Activated CD4-positive, CD25-positive, alpha-beta regulatory T cell treated with anti-CD3 and anti-CD28 coated beads, Interleukin-2, amount 50 U/mL, for 24 hours (primary cell): ENCODE measurements at regions not wholly inside any gene's neighbourhood (a gene's known extent, or its start where the extent isn't known, plus 50 kb on each side); places are given as distances from the start of the nearest gene placed in this dataset.
A peak's percentile ranks its signal among the peaks of the same experiment; 100 is the strongest.

ENCODE experiments used
- ATAC-seq, 2 donors: fragments of 150-1000 bp; cut with Tn5 transposase; one replicate each; pipeline ENCODE4 v1.10.0; 2021; ENCODE audit warnings: mild to moderate bottlenecking in 1 of 2, moderate library complexity in 1 of 2

DNA sequence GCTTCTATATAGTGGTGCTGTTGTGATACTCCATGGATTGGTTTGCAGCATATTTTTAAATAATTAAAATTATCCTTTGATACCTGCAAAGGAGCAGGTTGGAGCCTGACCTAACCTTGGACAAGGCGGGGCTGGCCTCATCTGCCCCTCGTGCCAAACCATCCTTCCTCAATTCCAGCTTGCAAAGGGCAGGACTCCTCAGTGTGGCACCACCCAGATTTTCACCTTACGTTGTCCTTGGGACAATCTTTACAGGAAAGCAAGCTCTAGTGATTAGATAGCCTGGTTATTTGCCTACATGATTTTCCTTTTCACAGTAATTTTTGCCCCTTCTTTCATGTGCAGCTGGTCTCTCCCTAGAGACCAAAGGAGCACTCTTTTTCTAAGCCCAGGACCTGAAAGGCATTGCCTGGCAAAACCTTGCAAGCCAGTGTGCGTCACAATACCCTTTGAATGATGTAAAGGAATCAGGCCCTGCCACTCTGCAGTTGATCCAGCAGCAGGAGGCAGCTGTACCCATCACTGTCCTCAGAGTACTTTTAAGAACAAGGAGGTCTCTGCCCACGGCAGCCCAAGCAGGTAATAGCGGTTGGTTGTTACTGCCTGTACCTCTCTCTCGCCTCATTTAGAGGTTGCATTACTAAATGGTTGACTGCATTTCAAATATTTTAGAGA, 99.4 kb downstream of the ADSS2 start:
- ATAC-seq = no peak

DNA sequence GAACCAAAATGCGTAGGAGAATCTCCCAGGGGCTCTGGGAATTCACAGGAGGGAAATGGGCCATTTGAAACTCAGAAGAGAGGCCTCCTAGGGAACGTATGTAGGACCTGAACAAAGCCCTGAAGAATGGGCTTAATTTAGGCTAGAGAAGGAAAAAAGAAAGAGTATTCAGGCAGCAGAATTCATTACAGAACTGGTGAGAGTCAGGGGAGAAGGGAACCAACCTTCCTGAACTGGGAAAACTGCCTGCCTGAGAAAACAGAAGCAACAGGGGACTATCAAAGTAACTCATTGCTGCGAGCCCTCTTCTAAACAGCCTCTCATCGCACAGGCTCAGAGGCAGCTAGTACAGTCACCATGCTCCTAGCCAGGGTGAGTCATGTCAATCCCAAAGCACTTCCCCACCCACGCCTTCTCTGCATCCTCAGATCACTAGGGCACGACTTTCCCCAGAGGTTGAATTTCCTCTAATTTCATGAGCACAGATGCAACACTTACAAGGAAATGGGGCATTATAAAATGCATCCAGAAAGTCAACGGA, 98.1 kb downstream of the ADSS2 start:
- peak in 1 of 2 donors; percentile 33 for ATAC-seq

DNA sequence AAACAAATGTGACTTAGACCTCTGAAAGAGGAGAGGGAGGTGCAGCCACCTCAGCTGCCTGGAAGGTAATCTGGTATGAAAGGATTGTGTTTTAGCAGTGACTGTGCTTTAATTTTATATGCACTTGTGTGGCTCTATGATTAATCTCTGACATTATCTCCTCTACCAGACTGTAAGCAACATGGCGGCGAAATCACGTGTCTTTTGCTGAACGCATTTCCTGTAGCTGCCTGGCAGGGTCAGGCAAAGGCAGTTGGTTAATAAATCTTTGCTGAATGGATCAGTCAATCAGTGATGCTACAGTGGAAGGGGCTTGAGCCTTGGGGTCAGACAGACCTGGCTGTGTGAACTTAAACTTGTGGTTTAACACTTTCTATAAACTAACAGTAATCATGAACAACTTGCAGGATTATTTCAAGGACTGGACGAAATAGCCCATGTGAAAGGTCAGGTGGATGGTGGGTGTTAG, 96.9 kb downstream of the ADSS2 start:
- peak in 1 of 2 donors; percentile 33 for ATAC-seq

GRCh38 chr1:244356376-244356775, 95.3 kb downstream of the ADSS2 start:
- ATAC-seq = no peak
